Sigmoid colon (tissue), 6 donors: ENCODE measurements at regions not wholly inside any gene's neighbourhood (a gene's known extent, or its start where the extent isn't known, plus 50 kb on each side); places are given as distances from the start of the nearest gene placed in this dataset.

ENCODE experiments used
- DNase-seq: peaks from one replicate; pipeline ENCODE4 v3.0.0-alpha.2; 2019
- H3K27ac ChIP-seq, 4 donors: fragments of 200-600 bp; sonication (generic); one replicate each; pipeline ENCODE4 v1.5.1; 2016 to 2019; ENCODE audit warnings: mild to moderate bottlenecking in 1 of 4
- H3K27me3 ChIP-seq, 3 donors: fragments of 200-600 bp; sonication (generic); one replicate each; pipeline ENCODE4 v1.5.1; 2019; ENCODE audit warnings: mild to moderate bottlenecking in 1 of 3
- H3K36me3 ChIP-seq, 4 donors: fragments of 200-600 bp; sonication (generic); one replicate each; pipeline ENCODE4 v1.5.1; 2016 to 2019
- H3K4me1 ChIP-seq, 4 donors: fragments of 200-600 bp; sonication (generic); one replicate each; pipeline ENCODE4 v1.5.1; 2017 to 2019
- H3K4me3 ChIP-seq, 4 donors: fragments of 200-600 bp; sonication (generic); one replicate each; pipeline ENCODE4 v1.5.1; 2017 to 2019; ENCODE audit warnings: mild to moderate bottlenecking in 2 of 4, moderate library complexity in 1 of 4
- H3K9me3 ChIP-seq, 4 donors: fragments of 200-600 bp in 3 of 4; sonication (generic) in 3 of 4; one replicate each; pipeline versions ENCODE4 v1.5.1 to v1.6.1; 2013 to 2019
- EP300 ChIP-seq, 4 donors: sonication (generic); formaldehyde crosslinking; IDR thresholded peaks; one replicate each; pipeline ENCODE4 v1.6.1; 2017; ENCODE audit warnings: antibody characterized with exemption in 4 of 4
- POLR2A ChIP-seq, 2 donors: fragments of 450-650 bp; IDR thresholded peaks; one replicate each; pipeline ENCODE4 v1.6.1; 2016; ENCODE audit warnings: antibody characterized with exemption in 2 of 2, mild to moderate bottlenecking in 2 of 2, moderate library complexity in 2 of 2
- POLR2AphosphoS5 ChIP-seq, 4 donors: sonication (generic); formaldehyde crosslinking; IDR thresholded peaks; one replicate each; pipeline ENCODE4 v1.6.1; 2017; ENCODE audit warnings: antibody characterized with exemption in 4 of 4
- WGBS, 2 donors: extraction: QIAGEN DNeasy Blood & Tissue Kit; methylation state at CpG; one replicate each; pipeline ENCODE4 v1.1.7; 2013; 5-methylcytosine and 5-hydroxymethylcytosine counted together
- intact Hi-C: fragments of 100-400 bp; cut with DNase I; formaldehyde crosslinking; loops from one replicate; pipeline ENCODE4 v1.15.1; 2023
- TF ChIP-seq, protein P1 (sequence below), 4 experiments: fragments of 450-650 bp in 3 of 4; fragments of 200-600 bp in 1 of 4; IDR thresholded peaks; one replicate each; pipeline ENCODE4 v1.5.1; 2016 to 2019; ENCODE audit warnings: antibody characterized with exemption in 4 of 4, mild to moderate bottlenecking in 3 of 4, moderate library complexity in 2 of 4
- donor health status: healthy with polysubstance abuse.
- donor health status: healthy.

GRCh38 chr10:29112827-29113615, 175.8 kb upstream of the LYZL1 start:
- H3K4me3 ChIP-seq: no peak overlapping the region
- H3K27me3 ChIP-seq: no peaks in the 10 kb centered on the region
- no peak overlapping the region for H3K27ac ChIP-seq
- H3K4me1 ChIP-seq: no peaks in the 10 kb centered on the region
- no peak for DNase-seq
- 58 to 72% methylated on average over 13 of the region's 13 CpGs for WGBS, 2 donors
- intact Hi-C loops: no loop called here
- no peaks in the 10 kb centered on the region for H3K36me3 ChIP-seq
- TF ChIP-seq, protein P1, sequence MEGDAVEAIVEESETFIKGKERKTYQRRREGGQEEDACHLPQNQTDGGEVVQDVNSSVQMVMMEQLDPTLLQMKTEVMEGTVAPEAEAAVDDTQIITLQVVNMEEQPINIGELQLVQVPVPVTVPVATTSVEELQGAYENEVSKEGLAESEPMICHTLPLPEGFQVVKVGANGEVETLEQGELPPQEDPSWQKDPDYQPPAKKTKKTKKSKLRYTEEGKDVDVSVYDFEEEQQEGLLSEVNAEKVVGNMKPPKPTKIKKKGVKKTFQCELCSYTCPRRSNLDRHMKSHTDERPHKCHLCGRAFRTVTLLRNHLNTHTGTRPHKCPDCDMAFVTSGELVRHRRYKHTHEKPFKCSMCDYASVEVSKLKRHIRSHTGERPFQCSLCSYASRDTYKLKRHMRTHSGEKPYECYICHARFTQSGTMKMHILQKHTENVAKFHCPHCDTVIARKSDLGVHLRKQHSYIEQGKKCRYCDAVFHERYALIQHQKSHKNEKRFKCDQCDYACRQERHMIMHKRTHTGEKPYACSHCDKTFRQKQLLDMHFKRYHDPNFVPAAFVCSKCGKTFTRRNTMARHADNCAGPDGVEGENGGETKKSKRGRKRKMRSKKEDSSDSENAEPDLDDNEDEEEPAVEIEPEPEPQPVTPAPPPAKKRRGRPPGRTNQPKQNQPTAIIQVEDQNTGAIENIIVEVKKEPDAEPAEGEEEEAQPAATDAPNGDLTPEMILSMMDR (IDR thresholded peaks at IDR 0.05): no peak
- TF ChIP-seq POLR2AphosphoS5 (IDR thresholded peaks at IDR 0.05): no peak
- TF ChIP-seq EP300 (IDR thresholded peaks at IDR 0.05): no peak
- TF ChIP-seq POLR2A (IDR thresholded peaks at IDR 0.05): no peak
- H3K9me3 ChIP-seq: peaks cover 0 to 6% (median under 1%) of the 10 kb centered on the region in 4 donors

DNA sequence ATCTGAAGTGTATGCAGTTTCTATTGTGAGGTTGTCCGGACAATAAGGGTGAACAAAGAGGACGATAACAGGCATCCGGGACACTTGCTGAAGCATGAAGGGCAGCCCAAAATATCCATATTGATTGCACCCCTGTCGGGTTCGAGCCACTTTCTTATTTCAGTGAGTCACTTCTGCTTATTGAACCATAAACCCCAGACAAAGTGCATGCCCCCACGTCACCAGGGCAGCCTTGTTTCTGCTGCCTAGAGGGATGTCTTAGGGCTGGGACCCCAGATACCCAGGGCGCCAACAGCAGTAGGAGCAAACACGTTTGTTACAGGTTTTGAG, 175.3 kb upstream of the LYZL1 start:
- no peak overlapping the region for H3K4me3 ChIP-seq
- H3K27ac ChIP-seq: no peak overlapping the region
- peaks cover 0 to 6% (median under 1%) of the 10 kb centered on the region in 4 donors for H3K9me3 ChIP-seq
- H3K36me3 ChIP-seq: no peaks in the 10 kb centered on the region
- 76 to 79% methylated on average over 8 of the region's 8 CpGs for WGBS, 2 donors
- DNase-seq: no peak
- H3K27me3 ChIP-seq: no peaks in the 10 kb centered on the region
- intact Hi-C loops: no loop called here
- TF ChIP-seq POLR2A (IDR thresholded peaks at IDR 0.05) (no peak), EP300 (IDR thresholded peaks at IDR 0.05) (no peak), POLR2AphosphoS5 (IDR thresholded peaks at IDR 0.05) (no peak)
- TF ChIP-seq, protein P1 (IDR thresholded peaks at IDR 0.05): no peak
- no peaks in the 10 kb centered on the region for H3K4me1 ChIP-seq

DNA sequence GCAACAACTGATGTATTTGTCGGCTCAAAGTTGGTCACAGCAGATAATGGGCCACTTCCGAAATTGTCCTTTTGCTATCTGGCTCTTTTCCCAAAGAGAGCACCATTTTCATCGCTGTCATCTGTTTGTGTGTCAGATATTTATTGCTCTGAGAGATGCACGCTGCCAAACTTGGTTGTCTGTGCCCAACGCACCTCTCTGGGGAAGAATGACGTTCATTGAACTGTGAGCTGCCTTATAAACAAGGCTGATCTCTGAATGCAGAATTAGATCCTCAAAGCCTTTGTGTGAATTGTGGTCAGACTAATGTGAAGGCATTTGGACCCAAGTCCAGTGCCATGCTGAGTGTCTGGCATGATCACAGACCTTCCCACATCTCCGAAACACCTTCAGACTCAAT, 174.7 kb upstream of the LYZL1 start:
- Histone ChIP-seq H3K27ac (no peak overlapping the region), H3K36me3 (no peaks in the 10 kb centered on the region), H3K27me3 (no peaks in the 10 kb centered on the region), H3K9me3 (peaks cover 0 to 6% (median under 1%) of the 10 kb centered on the region in 4 donors), H3K4me1 (no peaks in the 10 kb centered on the region), H3K4me3 (no peak overlapping the region)
- intact Hi-C loops: no loop called here
- DNase-seq: no peak
- no peak for TF ChIP-seq EP300 (IDR thresholded peaks at IDR 0.05)
- TF ChIP-seq, protein P1 (IDR thresholded peaks at IDR 0.05): no peak
- no peak for TF ChIP-seq POLR2AphosphoS5 (IDR thresholded peaks at IDR 0.05)
- no peak for TF ChIP-seq POLR2A (IDR thresholded peaks at IDR 0.05)
- 87 to 92% methylated on average over 7 of the region's 7 CpGs for WGBS, 2 donors

GRCh38 chr10:29117781-29118180, 171.1 kb upstream of the LYZL1 start:
- DNase-seq: no peak
- intact Hi-C loops: no loop called here
- H3K27me3 ChIP-seq: no peaks in the 10 kb centered on the region
- no peak overlapping the region for H3K27ac ChIP-seq
- H3K4me1 ChIP-seq: no peaks in the 10 kb centered on the region
- H3K9me3 ChIP-seq: peaks cover 0 to 6% (median under 1%) of the 10 kb centered on the region in 4 donors
- no peaks in the 10 kb centered on the region for H3K36me3 ChIP-seq
- no peak overlapping the region for H3K4me3 ChIP-seq
- TF ChIP-seq POLR2AphosphoS5 (IDR thresholded peaks at IDR 0.05) (no peak), EP300 (IDR thresholded peaks at IDR 0.05) (no peak), POLR2A (IDR thresholded peaks at IDR 0.05) (no peak)
- TF ChIP-seq, protein P1 (IDR thresholded peaks at IDR 0.05): no peak

DNA sequence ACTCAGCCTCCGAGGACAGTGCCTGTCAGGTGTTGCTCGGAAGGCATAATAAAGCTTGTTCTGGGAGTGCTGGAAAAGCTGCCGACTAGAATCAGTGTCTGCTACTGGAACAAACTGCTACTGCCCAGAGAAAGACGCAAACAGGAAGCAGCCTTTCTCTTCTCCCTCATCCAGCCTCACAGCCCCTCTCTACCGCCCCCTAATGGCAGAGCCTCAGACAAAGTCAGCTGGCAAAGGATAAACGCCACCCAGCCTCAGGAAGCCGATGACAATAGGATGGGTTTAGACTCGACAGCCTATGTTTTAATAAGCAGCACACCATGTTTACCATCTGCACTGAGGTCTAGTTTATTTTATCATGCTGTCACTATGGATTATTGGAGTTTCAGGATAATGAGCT, 169.5 kb upstream of the LYZL1 start:
- DNase-seq: no peak
- Histone ChIP-seq H3K4me1 (no peaks in the 10 kb centered on the region), H3K4me3 (no peak overlapping the region), H3K36me3 (no peaks in the 10 kb centered on the region), H3K27me3 (no peaks in the 10 kb centered on the region), H3K9me3 (peaks cover 0 to 6% (median under 1%) of the 10 kb centered on the region in 4 donors), H3K27ac (no peak overlapping the region)
- intact Hi-C loops: no loop called here
- TF ChIP-seq, protein P1 (IDR thresholded peaks at IDR 0.05): no peak
- TF ChIP-seq POLR2AphosphoS5 (IDR thresholded peaks at IDR 0.05) (no peak), POLR2A (IDR thresholded peaks at IDR 0.05) (no peak), EP300 (IDR thresholded peaks at IDR 0.05) (no peak)
- WGBS, 2 donors: 41 to 57% methylated on average over 8 of the region's 8 CpGs
